Fibroblast of skin of right quadriceps (primary cell): ENCODE measurements at regions not wholly inside any gene's neighbourhood (a gene's known extent, or its start where the extent isn't known, plus 50 kb on each side); places are given as distances from the start of the nearest gene placed in this dataset.

Experiments
- DNase-seq: peaks from one replicate; pipeline ENCODE4 v3.0.0-alpha.2; 2013

- no peak for DNase-seq
Observed at GRCh38 chr16:62586128-62586862, 550.1 kb upstream of the CDH8 start.

DNA sequence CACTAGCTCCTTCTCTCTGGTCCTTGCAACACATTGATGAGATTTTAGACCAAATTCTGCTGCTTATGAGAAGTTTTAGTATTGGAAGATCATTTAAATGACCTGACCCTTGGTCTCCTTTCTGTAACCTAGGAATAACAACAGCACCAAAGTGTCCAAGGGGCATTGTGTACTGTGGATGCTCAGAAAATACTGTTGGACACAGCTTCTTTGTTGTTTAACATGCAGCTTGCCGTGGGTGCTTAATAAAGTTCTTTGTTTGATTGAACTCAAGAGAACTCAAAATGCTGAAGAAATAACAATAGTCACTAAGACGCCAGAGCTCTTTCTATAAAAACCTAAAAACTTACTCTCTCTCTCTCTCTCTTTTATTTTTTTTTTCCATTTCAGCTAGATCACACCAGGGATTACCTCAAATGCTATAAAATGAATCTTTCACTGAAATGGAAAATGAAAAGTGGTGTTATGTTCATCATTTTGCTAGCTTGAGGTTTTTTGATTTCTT lies 548.9 kb upstream of the CDH8 start:
- no peak for DNase-seq

DNA sequence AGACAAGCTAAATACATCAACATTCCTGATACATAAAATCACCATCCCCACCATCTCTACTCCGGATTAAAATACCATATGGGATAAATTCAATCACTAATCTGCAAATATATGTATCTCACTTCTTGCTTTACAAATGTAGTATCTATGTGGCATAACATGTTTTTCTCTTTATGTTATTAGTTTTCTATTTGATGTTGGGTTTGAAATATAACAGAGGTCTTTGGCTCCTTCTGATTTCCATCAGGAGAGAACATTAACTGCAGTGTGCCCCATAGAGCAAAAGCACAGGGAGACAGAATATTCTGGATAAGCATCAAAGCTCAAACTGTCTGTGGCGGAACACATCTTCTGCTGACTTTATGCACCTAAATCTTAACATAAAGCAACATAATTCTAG lies 547.2 kb upstream of the CDH8 start:
- DNase-seq: no peak

- no peak for DNase-seq
Observed at GRCh38 chr16:62573466-62573865, 537.2 kb upstream of the CDH8 start.

DNA sequence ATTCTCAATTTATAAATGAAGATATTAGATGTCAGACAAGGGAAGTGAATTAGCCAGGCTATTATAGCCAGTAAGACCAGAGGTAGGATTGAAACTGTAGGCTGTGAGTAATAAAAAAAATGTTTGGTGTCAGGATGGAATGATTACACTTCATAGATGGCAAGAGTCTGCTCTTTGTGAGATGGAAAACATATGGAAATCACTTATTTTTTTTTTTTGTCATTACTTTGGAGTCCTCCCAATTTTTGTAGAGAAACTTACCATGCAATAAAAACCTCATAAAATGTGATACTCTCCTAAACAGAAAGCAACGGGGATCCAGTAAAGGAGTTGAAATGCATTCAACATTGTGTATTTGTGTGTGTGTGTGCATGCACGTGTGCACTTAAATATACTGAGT lies 532.7 kb upstream of the CDH8 start:
- peak; percentile 41 for DNase-seq

- no peak for DNase-seq
Observed at GRCh38 chr16:62565706-62566105, 529.5 kb upstream of the CDH8 start.

DNA sequence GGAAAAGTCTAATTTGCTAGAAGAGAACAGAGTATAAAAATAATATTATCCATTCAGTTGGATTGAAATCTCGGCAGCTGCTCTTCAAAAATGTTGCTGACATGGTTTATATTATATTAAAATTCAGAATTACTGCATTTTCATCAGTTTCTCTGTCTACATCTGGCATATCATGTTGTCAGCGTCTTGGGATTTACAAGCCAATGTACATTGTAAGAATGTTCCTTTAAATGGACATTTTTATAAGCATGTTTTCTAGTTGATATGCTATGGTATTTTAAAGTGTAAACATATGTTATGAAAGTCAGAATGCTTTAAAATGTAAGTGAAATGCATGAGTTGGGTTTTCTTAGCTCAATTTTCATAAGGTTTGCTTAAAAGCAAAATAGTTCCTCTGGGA lies 528.1 kb upstream of the CDH8 start:
- DNase-seq: no peak

DNA sequence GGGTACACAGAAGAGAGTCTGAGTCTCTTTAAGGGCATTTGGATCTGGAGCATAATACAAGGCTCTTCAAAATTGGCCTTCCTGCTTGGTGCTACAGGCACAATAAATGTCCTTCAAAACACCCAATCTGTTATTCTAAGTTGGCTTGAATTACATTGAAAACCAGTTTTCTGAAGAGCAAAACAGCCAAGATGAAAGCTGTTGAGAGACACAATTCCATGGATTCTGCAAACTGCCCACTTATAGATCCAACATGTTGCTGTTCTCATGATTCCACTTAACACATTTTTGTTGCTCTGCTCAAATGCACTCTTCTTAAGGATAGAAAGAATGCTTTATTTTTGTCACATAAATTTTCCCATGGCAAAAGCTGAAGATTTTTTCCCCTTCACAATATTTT lies 525.9 kb upstream of the CDH8 start:
- DNase-seq: no peak

DNA sequence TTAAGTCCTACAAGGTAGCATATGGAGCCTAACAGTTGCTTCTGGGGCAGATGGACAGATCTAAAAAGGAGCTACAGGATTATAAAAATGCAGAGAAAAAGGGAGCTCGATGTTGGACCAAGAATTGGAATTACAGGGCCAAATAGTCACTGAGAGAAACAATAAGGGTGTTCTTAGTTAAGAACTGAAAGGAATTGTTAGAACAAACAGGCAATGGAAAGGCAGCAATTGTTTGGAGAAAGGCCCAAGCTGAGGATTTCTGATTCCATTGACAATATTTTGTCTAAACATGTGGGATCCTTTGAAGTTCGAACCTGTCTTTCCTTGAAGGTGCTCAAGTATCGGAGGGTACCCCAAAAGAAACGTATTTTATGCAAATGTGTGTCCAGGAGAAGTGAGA lies 513.6 kb upstream of the CDH8 start:
- no peak for DNase-seq

DNA sequence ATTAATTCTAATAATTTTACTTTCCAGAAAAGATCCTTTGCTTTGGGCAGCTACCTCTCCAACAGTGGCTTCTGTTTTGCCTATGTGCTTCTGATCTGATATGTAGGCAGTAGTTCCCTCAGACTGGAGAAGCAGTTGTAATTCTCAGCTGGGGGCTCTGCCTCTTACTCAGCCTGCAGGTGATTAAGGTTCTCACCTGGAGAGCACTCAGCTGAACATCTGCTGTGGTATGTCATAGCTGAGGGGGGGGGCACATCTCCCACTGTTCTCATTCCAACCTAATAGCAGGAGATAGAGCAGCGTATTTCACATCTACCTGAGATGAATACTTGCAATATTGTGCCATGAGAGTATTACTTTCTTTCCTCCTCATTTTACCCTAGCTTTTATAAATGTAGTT lies 511.9 kb upstream of the CDH8 start:
- no peak for DNase-seq

- DNase-seq: no peak
Observed at GRCh38 chr16:62546701-62547100, 510.5 kb upstream of the CDH8 start.

- no peak for DNase-seq
Observed at GRCh38 chr16:62545039-62545438, 508.8 kb upstream of the CDH8 start.

DNA sequence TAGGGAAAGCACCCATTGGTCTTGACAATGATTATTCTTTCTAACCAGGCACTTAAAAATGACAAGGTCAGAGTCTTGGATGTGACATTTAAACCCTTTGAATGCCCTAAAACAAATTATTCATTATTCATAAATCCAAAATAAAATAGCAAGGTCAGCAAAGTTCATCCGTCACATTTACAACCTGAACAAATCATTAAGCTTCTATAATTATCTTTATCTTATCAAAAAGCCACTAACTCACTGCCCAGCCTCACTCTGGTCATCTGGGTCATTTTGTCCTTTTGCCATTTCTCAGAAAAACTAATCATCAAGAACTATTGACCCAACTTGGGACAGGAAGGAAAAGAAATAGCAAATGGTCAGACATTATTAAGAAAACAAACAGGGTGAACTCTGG lies 507.3 kb upstream of the CDH8 start:
- no peak for DNase-seq

DNA sequence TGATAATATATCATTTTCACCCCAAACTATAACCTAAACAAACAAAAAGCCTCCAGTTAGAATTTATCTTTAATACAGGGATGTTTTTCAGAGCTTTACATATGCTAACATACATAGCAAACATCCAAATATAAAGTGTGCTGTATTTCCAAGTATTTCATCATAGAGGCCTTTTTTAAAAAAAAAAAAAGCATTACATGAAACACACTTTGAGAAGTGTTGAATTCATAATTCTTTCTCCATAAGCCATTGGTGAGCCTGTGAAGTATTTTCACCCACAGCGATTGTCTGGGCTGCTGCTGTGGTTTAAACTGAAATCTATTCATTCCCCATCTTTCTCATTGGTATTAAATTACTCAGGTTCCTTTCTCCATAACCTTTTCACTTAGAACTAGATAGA lies 503.4 kb upstream of the CDH8 start:
- peak; percentile 8 for DNase-seq

GRCh38 chr16:62530426-62530825 lies 494.2 kb upstream of the CDH8 start:
- DNase-seq: no peak

GRCh38 chr16:62516001-62516400 lies 479.8 kb upstream of the CDH8 start:
- DNase-seq: no peak

DNA sequence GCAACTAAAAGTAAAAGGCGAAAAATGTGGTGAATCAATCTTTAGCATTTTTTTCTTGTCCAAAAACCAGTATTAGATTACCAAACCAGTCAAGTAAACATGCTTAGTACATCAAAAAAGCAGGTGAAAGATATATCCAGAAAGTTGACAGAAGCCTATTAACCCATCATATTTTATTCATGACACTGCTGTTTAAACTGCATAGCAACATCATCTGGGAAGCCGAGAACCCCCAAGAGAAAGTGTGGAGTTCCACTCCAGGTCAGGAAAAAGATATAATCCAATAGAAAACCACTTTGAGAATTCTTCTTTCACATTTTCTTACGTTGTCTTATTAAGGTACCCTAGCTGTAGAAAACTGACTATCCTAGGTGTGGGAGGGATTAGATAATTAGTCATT lies 466.8 kb upstream of the CDH8 start:
- DNase-seq: no peak

GRCh38 chr16:62478903-62479458 lies 442.7 kb upstream of the CDH8 start:
- DNase-seq: no peak

- DNase-seq: no peak
Observed at GRCh38 chr16:62477796-62478195, 441.6 kb upstream of the CDH8 start.

DNA sequence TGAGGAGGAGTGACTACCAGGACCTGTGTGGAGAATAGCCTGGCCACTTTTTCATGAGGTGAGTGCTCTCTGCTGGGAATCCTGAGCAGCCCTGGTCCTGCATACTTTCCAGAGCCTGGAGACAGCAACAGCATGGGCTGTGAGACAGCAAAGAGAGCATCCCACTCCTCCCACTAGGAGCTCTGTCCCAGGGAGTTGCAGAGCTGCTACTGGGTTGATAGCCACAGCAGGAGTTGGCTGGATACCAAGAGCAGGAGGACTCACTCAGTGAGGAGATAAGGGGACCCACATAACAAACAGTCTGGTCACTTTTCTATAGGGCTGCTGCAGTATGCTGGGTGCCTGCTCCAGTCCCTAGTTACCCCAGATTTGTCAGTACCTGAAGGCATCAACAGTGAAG lies 439.3 kb upstream of the CDH8 start:
- no peak for DNase-seq

- DNase-seq: peak; percentile 7
Observed at GRCh38 chr16:62462971-62463370, 426.7 kb upstream of the CDH8 start.

- DNase-seq: no peak
Observed at GRCh38 chr16:62450291-62450690, 414.1 kb upstream of the CDH8 start.

DNA sequence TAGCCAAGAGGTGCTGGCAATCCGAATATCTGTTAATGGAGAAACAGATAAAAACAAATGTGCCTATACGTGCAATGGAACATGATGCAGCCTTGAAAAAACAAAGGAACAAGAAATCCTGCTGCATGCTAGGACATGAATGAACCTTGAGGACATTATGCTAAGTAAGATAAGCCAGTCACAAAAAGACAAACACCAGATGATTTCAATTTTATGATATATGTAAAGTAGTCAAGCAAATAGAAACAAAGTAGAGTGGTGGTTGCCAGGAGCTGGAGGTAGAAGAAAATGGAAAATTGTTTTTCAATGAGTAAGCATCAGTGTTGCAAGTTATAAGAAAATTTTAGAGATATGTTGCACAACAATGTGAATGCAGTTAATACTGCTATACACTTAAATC lies 409.7 kb upstream of the CDH8 start:
- peak; percentile 11 for DNase-seq

GRCh38 chr16:62424206-62424605 lies 388.0 kb upstream of the CDH8 start:
- DNase-seq: no peak

DNA sequence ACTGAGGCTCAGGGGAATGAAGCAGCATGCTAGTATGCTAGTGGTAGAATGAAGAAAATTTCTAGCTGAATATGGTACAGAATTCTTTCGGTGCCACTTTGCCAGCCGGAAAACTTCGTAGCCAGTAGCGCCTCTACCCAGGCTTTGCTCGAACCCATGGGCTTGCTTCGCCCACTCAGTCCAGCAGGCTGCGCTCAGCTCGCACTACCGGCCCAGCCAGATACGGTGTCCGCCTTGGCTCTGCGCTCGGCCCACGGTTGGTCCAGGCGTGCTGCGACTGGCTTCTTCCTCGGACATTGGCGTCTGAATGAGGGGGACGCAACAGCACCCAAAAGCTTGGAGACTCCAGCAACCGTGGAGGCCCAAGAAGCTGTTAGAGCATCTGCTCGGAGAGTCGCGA lies 372.5 kb upstream of the CDH8 start:
- no peak for DNase-seq
